Stomach (tissue), 4 donors: ENCODE measurements at regions not wholly inside any gene's neighbourhood (a gene's known extent, or its start where the extent isn't known, plus 50 kb on each side); places are given as distances from the start of the nearest gene placed in this dataset.

Source experiments
- EP300 ChIP-seq: sonication (generic); formaldehyde crosslinking; IDR thresholded peaks from one replicate; pipeline ENCODE4 v1.6.1; 2017; ENCODE audit warnings: antibody characterized with exemption
- POLR2AphosphoS5 ChIP-seq, 3 donors: sonication (generic); formaldehyde crosslinking; IDR thresholded peaks; one replicate each; pipeline ENCODE4 v1.6.1; 2016; ENCODE audit warnings: antibody characterized with exemption in 3 of 3
- TF ChIP-seq, protein P1 (sequence below), 7 experiments: fragments of 450-650 bp in 4 of 7; fragments of 200-600 bp in 3 of 7; sonication (generic) in 3 of 7; IDR thresholded peaks; one replicate each; pipeline ENCODE4 v1.5.1; 2016 to 2019; ENCODE audit warnings: antibody characterized with exemption in 7 of 7, control low read depth in 2 of 7, mild to moderate bottlenecking in 1 of 7

- TF ChIP-seq POLR2AphosphoS5 (IDR thresholded peaks at IDR 0.05) (no peak), EP300 (no peak)
- TF ChIP-seq, protein P1, sequence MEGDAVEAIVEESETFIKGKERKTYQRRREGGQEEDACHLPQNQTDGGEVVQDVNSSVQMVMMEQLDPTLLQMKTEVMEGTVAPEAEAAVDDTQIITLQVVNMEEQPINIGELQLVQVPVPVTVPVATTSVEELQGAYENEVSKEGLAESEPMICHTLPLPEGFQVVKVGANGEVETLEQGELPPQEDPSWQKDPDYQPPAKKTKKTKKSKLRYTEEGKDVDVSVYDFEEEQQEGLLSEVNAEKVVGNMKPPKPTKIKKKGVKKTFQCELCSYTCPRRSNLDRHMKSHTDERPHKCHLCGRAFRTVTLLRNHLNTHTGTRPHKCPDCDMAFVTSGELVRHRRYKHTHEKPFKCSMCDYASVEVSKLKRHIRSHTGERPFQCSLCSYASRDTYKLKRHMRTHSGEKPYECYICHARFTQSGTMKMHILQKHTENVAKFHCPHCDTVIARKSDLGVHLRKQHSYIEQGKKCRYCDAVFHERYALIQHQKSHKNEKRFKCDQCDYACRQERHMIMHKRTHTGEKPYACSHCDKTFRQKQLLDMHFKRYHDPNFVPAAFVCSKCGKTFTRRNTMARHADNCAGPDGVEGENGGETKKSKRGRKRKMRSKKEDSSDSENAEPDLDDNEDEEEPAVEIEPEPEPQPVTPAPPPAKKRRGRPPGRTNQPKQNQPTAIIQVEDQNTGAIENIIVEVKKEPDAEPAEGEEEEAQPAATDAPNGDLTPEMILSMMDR (IDR thresholded peaks at IDR 0.05): no peak
Observed at GRCh38 chr13:73671011-73671410, 463.2 kb downstream of the KLF12 start.
